K562 (cell line): ENCODE measurements at regions not wholly inside any gene's neighbourhood (a gene's known extent, or its start where the extent isn't known, plus 50 kb on each side); places are given as distances from the start of the nearest gene placed in this dataset.
A peak's percentile ranks its signal among the peaks of the same experiment; 100 is the strongest.

ENCODE experiments used
- CBX3 ChIP-seq, 2 experiments: IDR thresholded peaks; 1 replicate in 1 of 2; 2 replicates in 1 of 2; pipeline ENCODE4 v1.6.1; 2012; ENCODE audit warnings: inconsistent platforms in 2 of 2, low read length in 2 of 2, borderline replicate concordance in 1 of 2, control low read depth in 1 of 2
- HNRNPLL ChIP-seq: fragments of 200-400 bp; formaldehyde crosslinking; IDR thresholded peaks from 2 replicates; pipeline ENCODE4 v1.6.1; 2017; ENCODE audit warnings: low read length, low read depth, mild to moderate bottlenecking; ENCODE audit not compliant: poor library complexity, severe bottlenecking
- LARP7 ChIP-seq: fragments of 450-650 bp; IDR thresholded peaks from 2 replicates; pipeline ENCODE4 v1.6.1; 2016
- LEF1 ChIP-seq: fragments of 450-650 bp; IDR thresholded peaks from 2 replicates; pipeline ENCODE4 v1.6.1; 2016; ENCODE audit warnings: mild to moderate bottlenecking
- MEIS2 ChIP-seq: fragments of 450-650 bp; IDR thresholded peaks from 2 replicates; pipeline ENCODE4 v1.6.1; 2014; ENCODE audit warnings: mild to moderate bottlenecking; ENCODE audit not compliant: partially characterized antibody
- NR2C1 ChIP-seq, 2 experiments: fragments of 450-650 bp; IDR thresholded peaks; 2 replicates each; pipeline ENCODE4 v1.6.1; 2017; ENCODE audit warnings: mild to moderate bottlenecking in 2 of 2, antibody characterized with exemption in 1 of 2, inconsistent platforms in 1 of 2, missing compliant biosample characterization in 1 of 2, missing genetic modification characterization in 1 of 2
- PHF21A ChIP-seq: fragments of 450-650 bp; IDR thresholded peaks from 2 replicates; pipeline ENCODE4 v1.6.1; 2017; ENCODE audit warnings: low read depth, borderline replicate concordance
- RNF2 ChIP-seq: sonication (generic); IDR thresholded peaks from 2 replicates; pipeline ENCODE4 v1.6.1; 2016
- SMARCA4 ChIP-seq: fragments of 450-650 bp; IDR thresholded peaks from 2 replicates; pipeline ENCODE4 v1.6.1; 2016
- XRCC4 ChIP-seq: IDR thresholded peaks from one replicate; pipeline ENCODE4 v1.6.1; 2011; ENCODE audit not compliant: insufficient read depth, insufficient read length; ENCODE audit errors: extremely low read depth
- YY1 ChIP-seq, 3 experiments: IDR thresholded peaks; 2 replicates each; pipeline ENCODE4 v1.6.1; 2011; ENCODE audit warnings: low read length in 2 of 3, mild to moderate bottlenecking in 2 of 3, moderate library complexity in 2 of 3, borderline replicate concordance in 1 of 3, control low read depth in 1 of 3, low read depth in 1 of 3; ENCODE audit not compliant: insufficient read depth in 3 of 3, insufficient replicate concordance in 2 of 3, control insufficient read depth in 1 of 3, insufficient read length in 1 of 3; ENCODE audit errors: extremely low read depth in 1 of 3
- ZNF121 ChIP-seq: sonication (generic); formaldehyde crosslinking; conservative IDR thresholded peaks from 2 replicates; pipeline ENCODE4 v1.8.0; 2022; ENCODE audit warnings: missing genetic modification reagents
- ZNF311 ChIP-seq: fragments of 250-450 bp; sonication (Bioruptor Pico); IDR thresholded peaks from 2 replicates; pipeline ENCODE4 v1.4.0; 2020; ENCODE audit warnings: mild to moderate bottlenecking, moderate library complexity
- ZNF324 ChIP-seq: fragments of 250-450 bp; sonication (Bioruptor Pico); IDR thresholded peaks from 2 replicates; pipeline ENCODE4 v1.4.0; 2020; ENCODE audit warnings: mild to moderate bottlenecking
- ZNF778 ChIP-seq: fragments of 450-650 bp; formaldehyde crosslinking; IDR thresholded peaks from 2 replicates; pipeline ENCODE4 v1.4.0; 2020; ENCODE audit warnings: mild to moderate bottlenecking, moderate library complexity
- TF ChIP-seq, protein P1 (sequence below), 2 experiments: fragments of 450-650 bp; IDR thresholded peaks; 2 replicates each; pipeline ENCODE4 v1.6.1; 2018; ENCODE audit warnings: mild to moderate bottlenecking in 2 of 2, low read depth in 1 of 2; ENCODE audit not compliant: partially characterized antibody in 2 of 2
- TF ChIP-seq, protein P2 (sequence below): sonication (generic); formaldehyde crosslinking; IDR thresholded peaks from 2 replicates; pipeline ENCODE4 v1.8.1; 2023; ENCODE audit warnings: mild to moderate bottlenecking, missing genetic modification reagents
- TF ChIP-seq, protein P3 (sequence below): fragments of 450-650 bp; IDR thresholded peaks from 2 replicates; pipeline ENCODE4 v1.6.1; 2014; ENCODE audit warnings: low read depth, mild to moderate bottlenecking, moderate library complexity, borderline replicate concordance

DNA sequence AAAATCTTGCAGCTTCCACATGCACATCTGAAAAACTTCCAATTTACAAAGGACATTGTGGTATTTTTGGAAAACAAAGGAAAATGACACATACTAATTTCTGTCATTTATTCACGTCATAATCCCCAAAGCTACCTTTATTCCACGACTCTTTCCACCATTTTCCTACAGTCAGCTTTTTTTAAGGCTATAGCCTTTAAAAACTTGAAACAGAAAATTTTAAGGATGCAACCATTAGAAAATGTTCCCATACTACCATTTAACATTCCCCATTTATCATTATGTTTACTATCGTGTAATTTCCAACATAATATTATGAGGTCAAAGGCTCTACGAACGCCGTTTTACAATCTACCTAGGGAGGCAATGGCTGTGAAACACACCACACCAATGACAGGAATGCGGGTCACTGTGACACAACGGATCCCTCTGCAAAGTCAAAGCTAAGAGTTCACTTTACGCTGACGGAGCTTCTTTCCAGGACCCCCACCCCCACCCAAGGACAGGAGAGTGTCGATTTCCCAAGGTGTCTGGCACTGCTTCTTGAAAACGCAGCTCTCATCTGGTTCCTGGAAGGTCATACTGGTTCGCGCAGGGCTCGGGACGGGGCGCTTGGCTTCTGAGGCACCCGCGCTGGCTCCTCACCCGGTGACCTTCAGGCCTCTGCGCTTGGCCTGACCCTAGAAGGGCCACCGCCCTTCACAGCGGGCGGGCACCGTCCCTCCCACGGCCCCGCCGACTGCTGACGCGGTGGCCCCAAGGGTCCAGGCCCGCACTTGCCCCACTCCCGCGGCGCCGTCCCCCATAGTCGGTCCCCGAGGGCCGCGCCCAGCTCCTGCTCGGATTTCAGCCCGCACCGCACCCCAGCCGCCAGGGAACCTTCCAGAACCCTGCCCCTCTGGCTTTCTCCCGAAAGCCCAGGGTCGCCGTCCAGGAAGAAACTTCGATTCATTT is 50.5 kb upstream of the ATF3 start (continued):
- TF ChIP-seq CBX3 (IDR thresholded peaks at IDR 0.05; ENCODE audit: borderline replicate concordance in 1 of 2, low read length in 2 of 2) (peak in 1 of 2 experiments; percentile 16; a peak in 1 of 3 replicates), SMARCA4 (peak; percentile 35; the same call in 1 of the 2 replicates), XRCC4 (no peak), ZNF121 (CRISPR knock-in tag) (no peak), HNRNPLL (peak; percentile 36), NR2C1 (IDR thresholded peaks at IDR 0.05) (peak; percentile 76), NR2C1 (tag; IDR thresholded peaks at IDR 0.05) (no peak; the same call in 1 of the 2 replicates), ZNF778 (CRISPR knock-in tag) (no peak), YY1 (IDR thresholded peaks at IDR 0.05; ENCODE audit: borderline replicate concordance in 1 of 3, control insufficient read depth in 1 of 3, extremely low read depth in 1 of 3, insufficient read depth in 3 of 3, insufficient read length in 1 of 3, insufficient replicate concordance in 2 of 3, low read depth in 1 of 3, low read length in 2 of 3) (peak in 2 of 3 experiments; percentile 52 to 60), PHF21A (0 out of 2 replicates have a peak, but pooled peaks have one; percentile 10), ZNF311 (CRISPR knock-in tag) (no peak), RNF2 (peak; percentile 53), LEF1 (0 out of 2 replicates have a peak, but pooled peaks have one; percentile 19), LARP7 (no peak), MEIS2 (no peak), ZNF324 (no peak)
- TF ChIP-seq, protein P1, sequence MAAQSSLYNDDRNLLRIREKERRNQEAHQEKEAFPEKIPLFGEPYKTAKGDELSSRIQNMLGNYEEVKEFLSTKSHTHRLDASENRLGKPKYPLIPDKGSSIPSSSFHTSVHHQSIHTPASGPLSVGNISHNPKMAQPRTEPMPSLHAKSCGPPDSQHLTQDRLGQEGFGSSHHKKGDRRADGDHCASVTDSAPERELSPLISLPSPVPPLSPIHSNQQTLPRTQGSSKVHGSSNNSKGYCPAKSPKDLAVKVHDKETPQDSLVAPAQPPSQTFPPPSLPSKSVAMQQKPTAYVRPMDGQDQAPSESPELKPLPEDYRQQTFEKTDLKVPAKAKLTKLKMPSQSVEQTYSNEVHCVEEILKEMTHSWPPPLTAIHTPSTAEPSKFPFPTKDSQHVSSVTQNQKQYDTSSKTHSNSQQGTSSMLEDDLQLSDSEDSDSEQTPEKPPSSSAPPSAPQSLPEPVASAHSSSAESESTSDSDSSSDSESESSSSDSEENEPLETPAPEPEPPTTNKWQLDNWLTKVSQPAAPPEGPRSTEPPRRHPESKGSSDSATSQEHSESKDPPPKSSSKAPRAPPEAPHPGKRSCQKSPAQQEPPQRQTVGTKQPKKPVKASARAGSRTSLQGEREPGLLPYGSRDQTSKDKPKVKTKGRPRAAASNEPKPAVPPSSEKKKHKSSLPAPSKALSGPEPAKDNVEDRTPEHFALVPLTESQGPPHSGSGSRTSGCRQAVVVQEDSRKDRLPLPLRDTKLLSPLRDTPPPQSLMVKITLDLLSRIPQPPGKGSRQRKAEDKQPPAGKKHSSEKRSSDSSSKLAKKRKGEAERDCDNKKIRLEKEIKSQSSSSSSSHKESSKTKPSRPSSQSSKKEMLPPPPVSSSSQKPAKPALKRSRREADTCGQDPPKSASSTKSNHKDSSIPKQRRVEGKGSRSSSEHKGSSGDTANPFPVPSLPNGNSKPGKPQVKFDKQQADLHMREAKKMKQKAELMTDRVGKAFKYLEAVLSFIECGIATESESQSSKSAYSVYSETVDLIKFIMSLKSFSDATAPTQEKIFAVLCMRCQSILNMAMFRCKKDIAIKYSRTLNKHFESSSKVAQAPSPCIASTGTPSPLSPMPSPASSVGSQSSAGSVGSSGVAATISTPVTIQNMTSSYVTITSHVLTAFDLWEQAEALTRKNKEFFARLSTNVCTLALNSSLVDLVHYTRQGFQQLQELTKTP (IDR thresholded peaks at IDR 0.05; ENCODE audit: low read depth in 1 of 2, partially characterized antibody in 2 of 2), result peak in 1 of 2 experiments; percentile 62
- TF ChIP-seq, protein P2, sequence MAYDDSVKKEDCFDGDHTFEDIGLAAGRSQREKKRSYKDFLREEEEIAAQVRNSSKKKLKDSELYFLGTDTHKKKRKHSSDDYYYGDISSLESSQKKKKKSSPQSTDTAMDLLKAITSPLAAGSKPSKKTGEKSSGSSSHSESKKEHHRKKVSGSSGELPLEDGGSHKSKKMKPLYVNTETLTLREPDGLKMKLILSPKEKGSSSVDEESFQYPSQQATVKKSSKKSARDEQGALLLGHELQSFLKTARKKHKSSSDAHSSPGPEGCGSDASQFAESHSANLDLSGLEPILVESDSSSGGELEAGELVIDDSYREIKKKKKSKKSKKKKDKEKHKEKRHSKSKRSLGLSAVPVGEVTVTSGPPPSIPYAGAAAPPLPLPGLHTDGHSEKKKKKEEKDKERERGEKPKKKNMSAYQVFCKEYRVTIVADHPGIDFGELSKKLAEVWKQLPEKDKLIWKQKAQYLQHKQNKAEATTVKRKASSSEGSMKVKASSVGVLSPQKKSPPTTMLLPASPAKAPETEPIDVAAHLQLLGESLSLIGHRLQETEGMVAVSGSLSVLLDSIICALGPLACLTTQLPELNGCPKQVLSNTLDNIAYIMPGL (CRISPR knock-in tag), result peak; percentile 86
- TF ChIP-seq, protein P3, sequence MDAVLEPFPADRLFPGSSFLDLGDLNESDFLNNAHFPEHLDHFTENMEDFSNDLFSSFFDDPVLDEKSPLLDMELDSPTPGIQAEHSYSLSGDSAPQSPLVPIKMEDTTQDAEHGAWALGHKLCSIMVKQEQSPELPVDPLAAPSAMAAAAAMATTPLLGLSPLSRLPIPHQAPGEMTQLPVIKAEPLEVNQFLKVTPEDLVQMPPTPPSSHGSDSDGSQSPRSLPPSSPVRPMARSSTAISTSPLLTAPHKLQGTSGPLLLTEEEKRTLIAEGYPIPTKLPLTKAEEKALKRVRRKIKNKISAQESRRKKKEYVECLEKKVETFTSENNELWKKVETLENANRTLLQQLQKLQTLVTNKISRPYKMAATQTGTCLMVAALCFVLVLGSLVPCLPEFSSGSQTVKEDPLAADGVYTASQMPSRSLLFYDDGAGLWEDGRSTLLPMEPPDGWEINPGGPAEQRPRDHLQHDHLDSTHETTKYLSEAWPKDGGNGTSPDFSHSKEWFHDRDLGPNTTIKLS, result peak; percentile 48; the same call in 1 of the 2 replicates
